ENCODE measurements at regions not wholly inside any gene's neighbourhood (a gene's known extent, or its start where the extent isn't known, plus 50 kb on each side); places are given as distances from the start of the nearest gene placed in this dataset.

DNA sequence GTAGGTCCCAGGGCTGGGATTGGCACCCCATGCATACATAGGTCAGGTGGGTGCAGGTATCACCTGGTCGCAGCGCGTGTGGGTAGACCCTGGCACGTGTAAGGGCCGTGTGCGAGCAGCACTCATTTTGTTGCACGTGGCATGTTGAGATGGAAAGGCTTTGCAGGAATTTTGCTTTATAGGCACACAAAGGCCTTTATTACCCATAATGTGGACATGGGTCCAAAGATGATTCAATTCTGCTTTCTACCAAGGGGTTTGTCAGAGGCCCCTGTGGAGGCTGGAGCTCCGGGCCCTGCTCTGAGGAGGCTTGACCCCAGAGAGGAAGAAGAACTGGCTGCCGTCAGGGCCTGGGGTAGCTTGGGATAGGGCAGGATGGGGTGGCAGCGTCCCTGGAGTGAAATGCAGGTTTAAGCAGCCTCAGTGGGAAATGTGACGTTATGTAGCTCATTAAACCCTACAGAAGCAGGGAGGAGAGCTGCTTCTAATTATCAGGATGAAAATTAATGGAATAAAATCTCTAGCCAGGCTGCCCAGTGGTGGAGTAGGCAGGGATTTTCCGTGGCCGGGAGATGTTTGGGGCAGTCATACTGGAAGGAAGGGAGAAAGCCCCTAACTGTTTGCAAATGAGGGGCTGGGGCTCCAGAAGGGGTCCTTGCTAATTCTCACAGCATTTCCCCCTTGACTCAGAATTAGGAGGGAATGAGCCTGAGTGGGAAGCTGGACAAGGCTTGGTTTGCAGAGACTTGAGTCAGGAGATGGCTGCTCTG is 103.3 kb upstream of the PITX1 start:
- no peak overlapping the region for H2AFZ ChIP-seq (ENCODE audit: control insufficient read depth, low read length)
- no peaks in the 10 kb centered on the region for H4K20me1 ChIP-seq (ENCODE audit: control insufficient read depth, extremely low read depth, insufficient read depth, low read length)
- H3K79me2 ChIP-seq (ENCODE audit: control insufficient read depth, insufficient read depth, low read length): no peaks in the 10 kb centered on the region
- no peak overlapping the region for H3K9ac ChIP-seq (ENCODE audit: control insufficient read depth, extremely low read depth, insufficient read depth, low read length)
- FAIRE-seq (no peak), DNase-seq (ENCODE audit: low read depth, low spot score) (no peak)
- H3K9me1 ChIP-seq (ENCODE audit: control insufficient read depth, extremely low read depth, insufficient read depth, low read length): no peaks in the 10 kb centered on the region
- H3K27ac ChIP-seq (ENCODE audit: control insufficient read depth, insufficient read depth, low read length): no peak overlapping the region
- no peaks in the 10 kb centered on the region for H3K27me3 ChIP-seq (ENCODE audit: control insufficient read depth, extremely low read depth, insufficient read depth, low read length)
- H3K4me1 ChIP-seq (ENCODE audit: control insufficient read depth, extremely low read depth, insufficient read depth, low read length): peaks cover 48% of the 10 kb centered on the region
- no peak overlapping the region for H3K4me3 ChIP-seq (ENCODE audit: control insufficient read depth in 2 of 3, extremely low read depth in 1 of 3, insufficient read depth in 2 of 3, low read depth in 1 of 3, low read length in 3 of 3)
- dilution Hi-C loops (cut with MboI; ENCODE audit: extremely low pct_ligation_motif_present, low sequenced_read_pairs): no loop called here
- no peaks in the 10 kb centered on the region for H3K36me3 ChIP-seq (ENCODE audit: control insufficient read depth in 2 of 2, extremely low read depth in 1 of 2, insufficient read depth in 2 of 2, low read length in 2 of 2)
- no peak overlapping the region for H3K4me2 ChIP-seq (ENCODE audit: control insufficient read depth, extremely low read depth, insufficient read depth, low read depth, low read length)
- no peaks in the 10 kb centered on the region for H3K9me3 ChIP-seq (ENCODE audit: control insufficient read depth, low read depth, low read length)
- TF ChIP-seq, protein P1, sequence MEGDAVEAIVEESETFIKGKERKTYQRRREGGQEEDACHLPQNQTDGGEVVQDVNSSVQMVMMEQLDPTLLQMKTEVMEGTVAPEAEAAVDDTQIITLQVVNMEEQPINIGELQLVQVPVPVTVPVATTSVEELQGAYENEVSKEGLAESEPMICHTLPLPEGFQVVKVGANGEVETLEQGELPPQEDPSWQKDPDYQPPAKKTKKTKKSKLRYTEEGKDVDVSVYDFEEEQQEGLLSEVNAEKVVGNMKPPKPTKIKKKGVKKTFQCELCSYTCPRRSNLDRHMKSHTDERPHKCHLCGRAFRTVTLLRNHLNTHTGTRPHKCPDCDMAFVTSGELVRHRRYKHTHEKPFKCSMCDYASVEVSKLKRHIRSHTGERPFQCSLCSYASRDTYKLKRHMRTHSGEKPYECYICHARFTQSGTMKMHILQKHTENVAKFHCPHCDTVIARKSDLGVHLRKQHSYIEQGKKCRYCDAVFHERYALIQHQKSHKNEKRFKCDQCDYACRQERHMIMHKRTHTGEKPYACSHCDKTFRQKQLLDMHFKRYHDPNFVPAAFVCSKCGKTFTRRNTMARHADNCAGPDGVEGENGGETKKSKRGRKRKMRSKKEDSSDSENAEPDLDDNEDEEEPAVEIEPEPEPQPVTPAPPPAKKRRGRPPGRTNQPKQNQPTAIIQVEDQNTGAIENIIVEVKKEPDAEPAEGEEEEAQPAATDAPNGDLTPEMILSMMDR (optimal IDR thresholded peaks at IDR 0.05 in 1 of 3, IDR thresholded peaks at IDR 0.05 in 1 of 3, conservative IDR thresholded peaks at IDR 0.05 in 1 of 3; ENCODE audit: extremely low read depth in 1 of 3, insufficient read depth in 2 of 3, low read length in 3 of 3): no peak
- TF ChIP-seq EZH2 (IDR thresholded peaks at IDR 0.05; ENCODE audit: low read length): no peak

DNA sequence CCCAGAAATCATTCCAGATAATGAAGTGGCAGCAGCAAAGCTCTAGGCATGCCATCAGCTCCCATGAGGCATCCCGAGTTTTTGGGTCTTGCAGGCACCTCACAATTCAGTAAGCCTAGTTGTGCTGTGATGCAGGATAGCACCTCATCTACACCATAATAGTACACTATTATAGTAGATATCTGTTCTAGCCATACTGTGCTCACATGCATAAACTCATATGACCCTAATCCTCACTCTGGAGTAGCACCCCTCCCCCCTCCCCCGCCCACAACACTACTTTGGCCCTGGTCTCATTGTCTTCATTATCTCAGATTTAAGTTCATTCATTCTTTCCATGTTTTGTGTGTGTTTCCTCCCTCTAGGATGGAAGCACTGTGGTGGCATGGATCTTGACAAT is 102.5 kb upstream of the PITX1 start:
- Histone ChIP-seq H2AFZ (ENCODE audit: control insufficient read depth, low read length) (no peak overlapping the region), H3K36me3 (ENCODE audit: control insufficient read depth in 2 of 2, extremely low read depth in 1 of 2, insufficient read depth in 2 of 2, low read length in 2 of 2) (no peaks in the 10 kb centered on the region), H4K20me1 (ENCODE audit: control insufficient read depth, extremely low read depth, insufficient read depth, low read length) (no peaks in the 10 kb centered on the region), H3K4me2 (ENCODE audit: control insufficient read depth, extremely low read depth, insufficient read depth, low read depth, low read length) (no peak overlapping the region), H3K27ac (ENCODE audit: control insufficient read depth, insufficient read depth, low read length) (no peak overlapping the region), H3K27me3 (ENCODE audit: control insufficient read depth, extremely low read depth, insufficient read depth, low read length) (no peaks in the 10 kb centered on the region), H3K9me1 (ENCODE audit: control insufficient read depth, extremely low read depth, insufficient read depth, low read length) (no peaks in the 10 kb centered on the region), H3K4me1 (ENCODE audit: control insufficient read depth, extremely low read depth, insufficient read depth, low read length) (peaks cover 45% of the 10 kb centered on the region), H3K9ac (ENCODE audit: control insufficient read depth, extremely low read depth, insufficient read depth, low read length) (no peak overlapping the region), H3K79me2 (ENCODE audit: control insufficient read depth, insufficient read depth, low read length) (no peaks in the 10 kb centered on the region), H3K9me3 (ENCODE audit: control insufficient read depth, low read depth, low read length) (no peaks in the 10 kb centered on the region), H3K4me3 (ENCODE audit: control insufficient read depth in 2 of 3, extremely low read depth in 1 of 3, insufficient read depth in 2 of 3, low read depth in 1 of 3, low read length in 3 of 3) (no peak overlapping the region)
- no peak for DNase-seq (ENCODE audit: low read depth, low spot score)
- dilution Hi-C loops (cut with MboI; ENCODE audit: extremely low pct_ligation_motif_present, low sequenced_read_pairs): no loop called here
- TF ChIP-seq EZH2 (IDR thresholded peaks at IDR 0.05; ENCODE audit: low read length): no peak
- TF ChIP-seq, protein P1 (optimal IDR thresholded peaks at IDR 0.05 in 1 of 3, IDR thresholded peaks at IDR 0.05 in 1 of 3, conservative IDR thresholded peaks at IDR 0.05 in 1 of 3; ENCODE audit: extremely low read depth in 1 of 3, insufficient read depth in 2 of 3, low read length in 3 of 3): no peak
- FAIRE-seq: no peak
